ENCODE measurements at regions not wholly inside any gene's neighbourhood (a gene's known extent, or its start where the extent isn't known, plus 50 kb on each side); places are given as distances from the start of the nearest gene placed in this dataset.
"Not testable (repeated sequence)": the region's sequence is repeated elsewhere in the genome, so short reads cannot be mapped to it uniquely, and the experiment has no call there.

DNA sequence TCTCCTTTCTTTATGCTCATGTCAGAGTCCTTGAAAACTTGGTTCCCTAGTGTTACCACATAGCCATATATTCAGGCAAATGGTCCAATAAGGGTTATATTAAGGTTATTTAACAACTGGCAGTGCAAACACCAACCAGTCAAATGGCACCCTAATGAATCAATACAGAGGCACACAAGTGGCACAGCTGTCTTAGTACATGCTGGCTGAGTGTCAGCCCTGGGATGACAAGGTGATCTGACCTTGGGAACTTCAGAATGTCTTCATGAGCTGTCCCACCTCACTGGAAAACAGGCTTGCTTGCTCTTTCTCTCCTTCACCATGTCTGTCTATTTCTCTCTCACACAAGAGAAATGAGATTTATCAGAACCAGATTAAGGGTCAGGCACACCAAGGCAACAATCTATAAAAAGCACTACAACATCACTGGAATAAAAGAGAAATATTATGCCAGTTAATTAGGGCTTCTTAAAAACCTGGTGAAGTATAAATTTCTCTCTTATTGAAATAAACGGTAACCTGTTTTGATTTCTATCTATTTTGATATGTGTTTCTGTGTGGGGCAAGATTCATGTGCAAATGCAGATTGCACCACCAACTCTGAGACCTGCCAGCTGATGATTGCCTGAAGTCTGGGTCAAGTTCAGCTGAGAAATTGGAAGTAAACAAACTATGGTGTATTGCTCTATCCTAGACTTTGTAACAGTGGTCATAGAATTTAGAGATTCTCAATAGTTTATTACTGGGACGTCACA is 140.7 kb downstream of the SREK1 start:
- Mint-ChIP-seq H3K36me3 (no peaks in the 10 kb centered on the region), H3K4me3 (no peak overlapping the region), H3K9me3 (no peaks in the 10 kb centered on the region), H3K27me3 (no peaks in the 10 kb centered on the region), H3K4me1 (peaks cover 8% of the 10 kb centered on the region), H3K27ac (no peak overlapping the region)
- no peak for ATAC-seq

DNA sequence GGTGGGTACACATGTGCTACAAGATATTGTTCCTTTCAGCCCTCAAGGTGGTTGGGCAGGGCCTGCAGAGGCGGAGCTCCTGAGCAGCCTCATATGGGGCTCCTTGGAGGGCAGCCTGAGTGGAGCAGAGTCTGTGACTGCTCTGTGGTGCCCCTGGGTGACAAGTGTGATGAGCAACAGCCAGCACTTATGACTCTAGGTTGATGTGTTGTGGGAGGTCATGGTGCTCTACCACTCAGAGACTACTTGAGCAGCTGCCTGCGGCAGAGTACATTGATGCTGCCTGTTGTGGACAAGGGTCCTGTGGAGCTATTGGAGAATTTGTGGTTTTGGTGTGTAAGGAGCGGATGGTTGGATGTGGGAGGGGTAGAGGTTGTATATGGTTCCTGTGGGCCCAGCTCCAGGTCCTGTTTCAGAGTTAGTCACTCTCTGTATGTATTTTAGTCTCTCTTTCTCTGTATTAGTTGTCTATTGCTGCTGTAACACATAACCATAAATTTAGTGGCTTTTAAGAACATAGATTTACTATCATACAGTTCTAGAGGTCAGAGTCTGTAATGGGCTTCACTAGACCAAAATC is 141.3 kb downstream of the SREK1 start:
- no peak overlapping the region for H3K4me3 Mint-ChIP-seq

DNA sequence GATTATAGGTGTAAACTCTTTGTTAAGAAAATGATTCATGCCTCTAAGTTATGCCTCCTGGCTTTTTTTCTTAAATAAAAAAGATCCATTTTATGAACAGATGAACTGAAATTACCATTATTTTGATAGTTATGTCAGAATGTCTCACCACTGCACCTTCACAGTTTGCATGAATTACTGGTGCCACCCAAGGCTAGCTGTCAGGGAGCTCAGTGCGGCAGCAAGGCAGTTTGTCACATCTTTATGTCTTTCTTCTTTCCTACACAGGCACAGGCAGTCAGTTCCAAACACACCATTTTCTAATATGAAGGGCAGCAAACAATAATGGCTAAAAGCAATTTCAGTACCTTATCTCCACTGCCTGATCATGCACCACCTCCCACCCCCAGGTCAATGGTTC is 147.7 kb downstream of the SREK1 start:
- H3K36me3 Mint-ChIP-seq = no peaks in the 10 kb centered on the region
- H3K4me3 Mint-ChIP-seq = no peak overlapping the region
- no peak for ATAC-seq
- peaks cover 14% of the 10 kb centered on the region for H3K27me3 Mint-ChIP-seq
- H3K9me3 Mint-ChIP-seq = no peaks in the 10 kb centered on the region
- no peak overlapping the region for H3K27ac Mint-ChIP-seq
- no peaks in the 10 kb centered on the region for H3K4me1 Mint-ChIP-seq

More for the DNA sequence above, 141.3 kb downstream of the SREK1 start:
- no peak overlapping the region for H3K27ac Mint-ChIP-seq
- ATAC-seq = peak; percentile 50
- peaks cover 8% of the 10 kb centered on the region for H3K4me1 Mint-ChIP-seq
- no peaks in the 10 kb centered on the region for H3K9me3 Mint-ChIP-seq
- no peaks in the 10 kb centered on the region for H3K36me3 Mint-ChIP-seq
- no peaks in the 10 kb centered on the region for H3K27me3 Mint-ChIP-seq

DNA sequence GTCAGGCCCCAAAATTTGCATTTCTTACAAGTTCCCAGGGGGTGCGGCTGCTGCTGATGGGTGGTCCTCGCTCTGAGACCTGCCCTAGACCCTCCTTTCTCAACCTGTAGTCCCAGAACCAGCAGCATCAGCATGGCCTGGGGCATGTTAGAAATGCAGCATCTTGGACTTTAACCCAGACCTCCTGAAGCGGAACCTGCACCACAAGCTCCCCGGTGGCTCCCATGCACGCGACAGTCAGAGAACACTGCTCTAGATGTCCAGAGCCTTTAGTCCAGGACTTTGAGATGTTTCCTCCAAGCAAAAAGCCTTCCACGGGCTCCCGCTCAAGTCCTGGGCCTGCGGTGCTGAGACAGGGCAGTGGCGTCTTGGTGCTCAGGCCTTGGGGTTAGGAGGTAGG is 149.8 kb downstream of the SREK1 start:
- not testable (repeated sequence) for H3K4me1 Mint-ChIP-seq, H3K9me3 Mint-ChIP-seq, H3K4me3 Mint-ChIP-seq, H3K36me3 Mint-ChIP-seq, ATAC-seq, H3K27ac Mint-ChIP-seq
- peaks cover 14% of the 10 kb centered on the region for H3K27me3 Mint-ChIP-seq

DNA sequence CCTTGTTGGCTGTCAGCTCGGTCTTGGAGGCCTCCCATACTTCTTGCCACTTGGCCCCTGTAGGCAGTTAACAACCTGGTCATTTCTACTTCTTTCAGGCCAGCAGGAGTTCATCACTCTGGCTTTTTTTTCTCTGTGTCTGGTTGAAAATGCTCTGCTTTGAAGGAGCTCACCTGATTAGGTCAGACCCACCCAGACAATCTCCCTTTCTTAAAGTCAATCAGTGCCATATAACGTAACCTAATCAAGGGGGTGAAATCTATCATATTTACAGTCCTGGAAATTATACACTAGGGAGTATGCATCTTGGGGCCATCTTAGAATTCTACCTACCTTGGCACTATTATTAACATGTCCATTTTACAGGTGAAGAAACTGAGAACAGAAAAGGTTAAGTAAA is 155.4 kb downstream of the SREK1 start:
- no peak overlapping the region for H3K27ac Mint-ChIP-seq
- no peaks in the 10 kb centered on the region for H3K4me1 Mint-ChIP-seq
- no peaks in the 10 kb centered on the region for H3K36me3 Mint-ChIP-seq
- no peak overlapping the region for H3K4me3 Mint-ChIP-seq
- H3K9me3 Mint-ChIP-seq = no peaks in the 10 kb centered on the region
- ATAC-seq = no peak
- H3K27me3 Mint-ChIP-seq = peaks cover 9% of the 10 kb centered on the region

DNA sequence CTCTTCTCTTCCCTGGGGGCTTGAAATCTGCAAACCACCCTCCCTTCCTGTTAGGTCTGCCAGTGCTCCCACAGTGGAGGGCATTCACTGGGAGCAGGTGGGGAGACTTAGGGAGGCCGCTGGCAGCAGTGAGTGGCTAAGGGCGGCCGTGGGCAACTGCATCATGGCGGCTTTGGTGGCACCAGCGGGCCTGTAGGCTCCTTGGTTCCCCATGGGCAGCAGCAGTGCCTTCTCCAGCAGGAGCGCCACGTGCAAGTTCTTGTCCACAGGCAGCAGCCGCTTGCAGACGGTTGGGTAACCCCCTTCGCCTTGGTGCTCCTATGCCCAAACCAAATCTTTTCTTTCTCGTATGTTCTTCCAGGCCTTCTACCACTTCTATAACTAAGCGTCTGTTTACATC is 158.2 kb downstream of the SREK1 start:
- Mint-ChIP-seq H3K9me3 (no peaks in the 10 kb centered on the region), H3K27ac (no peak overlapping the region), H3K4me3 (no peak overlapping the region), H3K27me3 (peaks cover 25% of the 10 kb centered on the region), H3K4me1 (peaks cover under 1% of the 10 kb centered on the region), H3K36me3 (no peaks in the 10 kb centered on the region)
- no peak for ATAC-seq

DNA sequence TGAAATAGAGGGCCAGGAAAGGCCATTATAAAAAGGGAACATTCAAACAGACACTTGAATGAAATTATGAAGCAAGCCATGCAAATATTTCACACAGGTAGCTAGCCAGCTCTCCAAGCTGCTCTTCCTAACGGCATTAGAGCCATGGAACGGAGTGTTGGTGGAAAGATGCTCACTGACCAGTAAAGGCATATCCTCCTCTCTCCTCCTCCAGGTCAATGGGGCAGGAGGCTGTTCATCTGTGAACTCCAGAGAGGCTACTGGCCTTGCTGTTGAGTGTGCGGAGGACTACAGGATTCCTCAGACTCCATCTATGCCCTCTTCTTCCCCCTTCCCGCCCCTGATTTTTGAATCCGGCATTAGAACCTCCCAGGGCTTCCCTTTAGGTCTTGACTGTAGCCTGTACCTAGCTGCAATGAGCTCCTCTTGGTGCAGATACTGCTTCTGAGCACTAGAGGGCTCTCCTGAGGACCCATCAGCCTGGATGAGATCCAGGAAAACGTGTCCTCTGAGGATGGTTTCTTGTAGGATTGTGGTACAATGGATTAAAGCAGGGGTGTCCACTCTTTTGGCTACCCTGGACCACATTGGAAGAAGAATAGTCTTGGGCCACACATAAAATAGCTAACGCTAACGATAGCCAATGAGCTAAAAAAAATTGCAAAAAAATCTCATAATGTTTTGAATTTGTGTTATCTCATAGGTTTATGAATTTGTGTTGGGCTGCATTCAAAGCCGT is 162.2 kb downstream of the SREK1 start:
- no peaks in the 10 kb centered on the region for H3K9me3 Mint-ChIP-seq
- H3K36me3 Mint-ChIP-seq = no peaks in the 10 kb centered on the region
- peaks cover 25% of the 10 kb centered on the region for H3K27me3 Mint-ChIP-seq
- H3K27ac Mint-ChIP-seq = no peak overlapping the region
- H3K4me3 Mint-ChIP-seq = no peak overlapping the region
- peak; percentile 65 for ATAC-seq
- H3K4me1 Mint-ChIP-seq = peaks cover 6% of the 10 kb centered on the region

DNA sequence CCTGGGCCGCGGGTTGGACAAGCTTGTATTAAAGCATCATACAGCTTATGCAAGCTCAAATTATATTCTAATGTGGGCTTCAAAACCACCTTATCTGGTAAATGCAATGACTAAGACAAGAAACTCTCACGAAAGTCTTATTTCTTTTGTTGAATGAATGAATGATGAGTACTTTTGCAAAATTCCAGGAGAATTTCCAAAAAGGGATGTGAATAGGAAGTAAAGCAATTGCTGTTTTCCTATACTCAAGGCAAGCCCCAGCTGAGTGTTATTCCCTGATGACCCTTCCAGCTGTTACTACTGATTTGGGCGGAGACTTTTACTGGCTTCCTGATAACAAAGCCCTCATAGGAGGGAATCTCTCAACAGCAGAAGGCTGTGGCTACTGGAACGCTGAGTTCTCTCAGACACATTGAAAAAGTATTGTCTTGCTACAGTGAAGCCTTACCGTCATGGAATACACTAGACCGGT is 162.8 kb downstream of the SREK1 start:
- peaks cover 6% of the 10 kb centered on the region for H3K4me1 Mint-ChIP-seq
- no peaks in the 10 kb centered on the region for H3K36me3 Mint-ChIP-seq
- H3K27me3 Mint-ChIP-seq = peaks cover 25% of the 10 kb centered on the region
- H3K27ac Mint-ChIP-seq = no peak overlapping the region
- ATAC-seq = no peak
- no peaks in the 10 kb centered on the region for H3K9me3 Mint-ChIP-seq
- H3K4me3 Mint-ChIP-seq = no peak overlapping the region

DNA sequence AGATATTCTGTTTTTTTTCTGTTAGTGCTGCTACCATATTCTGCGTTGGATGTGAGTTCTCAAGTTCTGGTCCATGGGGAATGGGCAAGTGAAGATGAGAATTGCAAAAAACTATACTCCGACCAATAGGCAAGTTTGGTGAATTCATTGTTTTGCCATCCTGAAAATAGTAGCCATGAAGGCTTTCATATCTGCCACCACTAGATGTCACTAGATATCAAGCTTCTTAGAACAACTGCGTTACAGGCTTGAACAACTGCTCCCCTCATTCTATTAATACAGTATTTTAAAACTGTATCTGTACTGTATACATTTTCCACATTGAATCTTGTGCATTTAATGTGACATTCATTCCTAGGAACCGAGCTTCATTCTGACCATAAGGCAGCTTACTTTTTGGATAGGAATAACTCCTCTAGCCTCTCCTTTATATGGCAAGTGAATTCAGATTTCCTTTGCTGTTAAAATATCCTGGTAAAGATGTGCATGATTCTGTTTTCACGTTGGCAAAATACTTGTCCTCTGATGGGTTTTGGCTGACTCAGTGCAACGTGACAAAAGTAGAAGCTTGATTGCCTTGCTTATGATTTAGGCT is 163.6 kb downstream of the SREK1 start:
- Mint-ChIP-seq H3K4me1 (peaks cover 6% of the 10 kb centered on the region), H3K27me3 (peaks cover 17% of the 10 kb centered on the region), H3K4me3 (no peak overlapping the region), H3K27ac (no peak overlapping the region), H3K36me3 (no peaks in the 10 kb centered on the region), H3K9me3 (no peaks in the 10 kb centered on the region)
- peak; percentile 65 for ATAC-seq

DNA sequence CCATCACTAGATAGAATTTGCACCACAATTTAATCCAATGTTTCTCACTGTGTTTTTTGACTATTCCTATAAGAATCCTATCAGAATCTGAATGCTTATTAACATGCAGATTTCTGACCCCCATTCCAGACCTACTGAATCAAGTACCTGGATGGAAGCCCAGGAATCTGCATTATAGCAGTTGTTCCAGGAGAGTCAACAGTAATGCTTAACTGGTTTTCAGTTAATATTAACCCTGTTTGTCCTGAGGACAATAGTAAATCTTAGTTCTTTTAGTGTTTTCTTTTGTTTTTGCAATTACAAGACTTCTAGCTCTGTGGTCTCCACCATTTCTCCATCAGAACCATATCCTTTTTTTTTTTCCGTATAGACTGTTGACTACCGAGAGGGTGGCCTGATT is 168.2 kb downstream of the SREK1 start:
- peaks cover 11% of the 10 kb centered on the region for H3K9me3 Mint-ChIP-seq
- H3K27ac Mint-ChIP-seq = no peak overlapping the region
- no peak overlapping the region for H3K4me3 Mint-ChIP-seq
- H3K36me3 Mint-ChIP-seq = peaks cover 5% of the 10 kb centered on the region
- no peak for ATAC-seq
- H3K4me1 Mint-ChIP-seq = peaks cover 6% of the 10 kb centered on the region
- no peaks in the 10 kb centered on the region for H3K27me3 Mint-ChIP-seq

DNA sequence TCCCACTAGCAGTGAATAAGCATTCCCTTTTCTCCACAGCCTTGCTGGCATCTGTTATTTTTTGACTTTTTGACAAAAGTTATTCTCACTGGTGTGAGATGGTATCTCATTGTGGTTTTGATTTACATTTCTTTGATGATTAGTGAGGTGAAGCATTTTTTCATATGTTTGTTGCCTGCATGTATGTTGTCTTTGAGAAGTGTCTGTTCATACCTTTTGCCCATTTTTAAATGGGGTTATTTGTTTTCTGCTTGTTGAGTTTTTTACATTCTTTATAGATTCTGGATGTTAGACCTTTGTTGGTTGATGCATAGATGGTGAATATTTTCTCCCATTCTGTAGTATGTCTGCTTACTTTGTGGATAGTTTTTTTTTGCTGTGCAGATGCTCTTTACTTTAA is 171.7 kb downstream of the SREK1 start:
- H3K4me3 Mint-ChIP-seq = no peak overlapping the region
- ATAC-seq = no peak
- no peak overlapping the region for H3K27ac Mint-ChIP-seq
- H3K27me3 Mint-ChIP-seq = peaks cover 12% of the 10 kb centered on the region
- H3K36me3 Mint-ChIP-seq = peaks cover 5% of the 10 kb centered on the region
- peaks cover 11% of the 10 kb centered on the region for H3K9me3 Mint-ChIP-seq
- no peaks in the 10 kb centered on the region for H3K4me1 Mint-ChIP-seq

DNA sequence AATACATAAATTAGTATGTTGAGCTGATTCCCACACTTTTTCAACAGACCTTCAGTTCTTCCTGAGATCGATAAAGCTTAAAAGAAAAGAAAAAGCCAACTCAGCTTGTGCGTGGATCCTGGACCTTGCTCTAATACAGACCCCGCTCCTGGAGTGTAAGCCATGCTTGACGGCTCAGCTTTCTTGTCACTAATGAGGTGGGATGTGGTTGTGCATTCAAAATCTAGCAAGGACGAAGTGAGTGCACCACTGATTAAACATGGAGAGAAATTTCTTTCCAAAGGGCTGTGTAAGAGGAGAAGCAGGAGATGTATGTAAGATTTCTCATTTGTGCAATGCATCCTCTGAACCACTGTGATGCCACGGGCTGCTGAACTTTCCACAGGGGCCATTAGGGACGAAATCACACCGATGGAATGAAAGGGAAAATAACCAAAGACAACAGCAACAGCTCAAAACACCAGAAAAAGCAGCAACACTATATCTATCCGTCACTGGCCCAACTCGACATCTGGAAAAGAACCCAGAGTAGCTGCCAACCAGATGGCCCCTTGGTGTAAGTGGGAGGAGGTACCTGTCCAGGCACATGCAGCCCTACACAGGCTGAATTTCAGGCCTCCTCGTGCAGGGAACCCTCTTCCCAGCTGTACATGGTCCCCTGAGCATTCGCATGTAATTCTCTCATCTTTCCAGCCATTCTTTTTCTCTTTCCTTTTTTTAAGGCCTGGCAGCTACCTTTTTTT is 178.9 kb downstream of the SREK1 start:
- Mint-ChIP-seq H3K9me3 (no peaks in the 10 kb centered on the region), H3K4me3 (no peak overlapping the region), H3K27ac (no peak overlapping the region), H3K27me3 (peaks cover 33% of the 10 kb centered on the region), H3K36me3 (no peaks in the 10 kb centered on the region), H3K4me1 (no peaks in the 10 kb centered on the region)
- ATAC-seq = no peak

DNA sequence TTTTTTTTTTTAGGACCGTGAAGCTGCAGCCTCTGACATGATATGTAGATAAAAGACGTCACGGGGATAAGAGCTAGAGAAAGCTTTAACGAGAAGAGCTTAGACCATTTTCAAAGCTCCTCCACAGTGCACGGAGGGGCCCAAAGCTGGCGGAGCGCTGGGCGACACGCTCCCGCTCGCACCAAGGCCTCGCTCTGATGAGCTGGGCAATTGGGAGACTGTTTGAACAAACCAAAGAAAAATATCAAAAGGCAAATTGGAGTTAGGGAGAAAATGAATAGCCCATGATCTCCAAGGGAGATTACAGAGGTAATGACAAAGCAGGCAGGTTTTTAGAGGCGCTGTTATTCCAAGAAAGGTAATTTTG is 179.4 kb downstream of the SREK1 start:
- peaks cover 33% of the 10 kb centered on the region for H3K27me3 Mint-ChIP-seq
- no peaks in the 10 kb centered on the region for H3K36me3 Mint-ChIP-seq
- H3K27ac Mint-ChIP-seq = no peak overlapping the region
- H3K4me1 Mint-ChIP-seq = no peaks in the 10 kb centered on the region
- H3K9me3 Mint-ChIP-seq = no peaks in the 10 kb centered on the region
- ATAC-seq = no peak
- H3K4me3 Mint-ChIP-seq = no peak overlapping the region

DNA sequence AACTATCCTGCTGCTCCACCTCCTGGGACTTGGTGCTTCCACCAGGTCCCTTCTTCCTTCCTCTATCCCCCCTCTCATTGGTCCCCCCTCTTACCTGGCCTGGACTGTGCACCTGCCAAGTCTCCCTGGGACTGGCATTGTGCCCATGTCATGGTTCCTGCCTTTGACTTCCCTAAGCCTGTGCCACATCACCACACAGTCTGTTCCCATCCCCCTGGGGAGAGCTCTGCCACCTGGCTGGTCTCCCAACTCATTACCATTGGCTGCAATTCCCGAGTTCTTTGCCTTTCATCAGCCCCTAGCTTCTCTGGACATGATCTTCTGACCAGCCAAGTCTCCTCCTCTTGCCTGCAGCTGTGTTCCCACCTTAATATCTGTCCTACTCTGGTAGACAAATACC is 180.3 kb downstream of the SREK1 start:
- peaks cover 33% of the 10 kb centered on the region for H3K27me3 Mint-ChIP-seq
- H3K4me1 Mint-ChIP-seq = no peaks in the 10 kb centered on the region
- H3K27ac Mint-ChIP-seq = no peak overlapping the region
- H3K9me3 Mint-ChIP-seq = no peaks in the 10 kb centered on the region
- H3K36me3 Mint-ChIP-seq = no peaks in the 10 kb centered on the region
- no peak overlapping the region for H3K4me3 Mint-ChIP-seq
- no peak for ATAC-seq

DNA sequence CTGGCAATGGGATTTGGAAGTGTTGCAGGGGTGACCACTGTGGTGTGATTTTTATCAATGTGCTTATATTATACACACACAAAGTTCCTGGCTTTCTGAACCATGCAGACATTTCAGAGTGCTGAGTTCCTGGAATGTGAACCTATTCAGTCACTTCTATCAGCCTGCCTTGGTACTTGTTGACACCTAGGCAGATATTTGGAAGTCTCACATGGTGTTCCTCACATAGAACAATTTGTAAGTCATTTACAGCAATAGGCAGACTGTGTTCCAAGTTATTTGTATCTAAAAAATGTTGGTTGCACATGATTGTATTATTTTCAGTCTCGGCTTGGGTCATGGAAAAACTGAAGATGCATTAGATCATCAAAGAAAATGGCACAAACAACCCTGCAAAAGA is 182.2 kb downstream of the SREK1 start:
- H3K36me3 Mint-ChIP-seq = no peaks in the 10 kb centered on the region
- ATAC-seq = no peak
- H3K4me3 Mint-ChIP-seq = no peak overlapping the region
- no peaks in the 10 kb centered on the region for H3K9me3 Mint-ChIP-seq
- H3K27me3 Mint-ChIP-seq = peaks cover 16% of the 10 kb centered on the region
- H3K27ac Mint-ChIP-seq = no peak overlapping the region
- H3K4me1 Mint-ChIP-seq = no peaks in the 10 kb centered on the region

Data from stimulated activated memory B cell treated with anti-CD40 and anti-IgM and Interleukin-4, amounts not matched to agents 10 μg/mL and 1 μg/mL and 100 μg/mL, for 72 hours (primary cell).